ENCODE measurements at regions not wholly inside any gene's neighbourhood (a gene's known extent, or its start where the extent isn't known, plus 50 kb on each side); places are given as distances from the start of the nearest gene placed in this dataset.

- Mint-ChIP-seq H3K27me3 (ENCODE audit: low read depth) (no peaks in the 10 kb centered on the region), H3K36me3 (ENCODE audit: low read depth) (no peaks in the 10 kb centered on the region), H3K4me1 (ENCODE audit: low read depth) (no peaks in the 10 kb centered on the region), H3K27ac (no peak overlapping the region), H3K4me3 (no peak overlapping the region), H3K9me3 (ENCODE audit: insufficient read depth) (peaks cover 8% of the 10 kb centered on the region)
- DNase-seq (no peak), ATAC-seq (no peak)
- ChIA-PET CTCF (no interaction called here), POLR2A (interaction anchor here (0.7 kb wide), 1 partner anchor 287 kb away, joined by 3 read pairs; no protein-coding TSS in a partner anchor)
Observed at GRCh38 chr20:22473293-22473692, 111.1 kb downstream of the FOXA2 start.

DNA sequence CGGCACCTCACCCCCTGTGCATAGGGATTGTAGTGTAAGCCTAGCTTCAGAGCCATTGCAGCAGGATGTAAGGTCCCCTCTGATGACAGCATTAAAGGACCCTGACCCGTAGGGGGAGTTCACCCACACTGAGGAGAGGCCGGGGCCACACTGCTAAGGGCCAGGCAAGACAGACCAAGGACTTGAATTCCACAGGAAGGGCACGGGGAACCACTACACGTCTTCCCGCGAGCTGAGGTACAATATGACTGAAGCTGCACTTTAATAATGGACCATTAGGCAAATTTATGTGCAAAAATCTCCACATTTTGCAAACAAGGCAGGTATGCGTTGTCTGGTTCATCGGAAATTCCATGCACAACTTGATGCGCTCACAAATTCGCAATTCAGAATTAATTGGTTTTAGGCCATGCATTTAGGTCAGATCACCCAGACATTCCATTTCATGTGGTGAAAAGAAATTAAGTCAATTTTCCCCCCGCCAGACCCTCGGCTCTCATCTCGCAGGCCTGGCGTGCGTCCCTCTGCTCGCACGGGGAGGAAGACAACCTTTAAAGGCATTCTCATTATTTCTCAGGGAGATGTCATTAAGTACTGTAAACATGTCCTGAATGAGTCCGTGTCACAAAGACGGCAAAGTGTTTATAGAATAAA, 111.8 kb downstream of the FOXA2 start:
- ATAC-seq (no peak), DNase-seq (no peak)
- Mint-ChIP-seq H3K4me1 (ENCODE audit: low read depth) (no peaks in the 10 kb centered on the region), H3K4me3 (no peak overlapping the region), H3K36me3 (ENCODE audit: low read depth) (no peaks in the 10 kb centered on the region), H3K27ac (no peak overlapping the region), H3K27me3 (ENCODE audit: low read depth) (no peaks in the 10 kb centered on the region), H3K9me3 (ENCODE audit: insufficient read depth) (peaks cover 8% of the 10 kb centered on the region)
- ChIA-PET POLR2A (interaction anchor here (0.7 kb wide), 1 partner anchor 288 kb away, joined by 3 read pairs; no protein-coding TSS in a partner anchor), CTCF (no interaction called here)

DNA sequence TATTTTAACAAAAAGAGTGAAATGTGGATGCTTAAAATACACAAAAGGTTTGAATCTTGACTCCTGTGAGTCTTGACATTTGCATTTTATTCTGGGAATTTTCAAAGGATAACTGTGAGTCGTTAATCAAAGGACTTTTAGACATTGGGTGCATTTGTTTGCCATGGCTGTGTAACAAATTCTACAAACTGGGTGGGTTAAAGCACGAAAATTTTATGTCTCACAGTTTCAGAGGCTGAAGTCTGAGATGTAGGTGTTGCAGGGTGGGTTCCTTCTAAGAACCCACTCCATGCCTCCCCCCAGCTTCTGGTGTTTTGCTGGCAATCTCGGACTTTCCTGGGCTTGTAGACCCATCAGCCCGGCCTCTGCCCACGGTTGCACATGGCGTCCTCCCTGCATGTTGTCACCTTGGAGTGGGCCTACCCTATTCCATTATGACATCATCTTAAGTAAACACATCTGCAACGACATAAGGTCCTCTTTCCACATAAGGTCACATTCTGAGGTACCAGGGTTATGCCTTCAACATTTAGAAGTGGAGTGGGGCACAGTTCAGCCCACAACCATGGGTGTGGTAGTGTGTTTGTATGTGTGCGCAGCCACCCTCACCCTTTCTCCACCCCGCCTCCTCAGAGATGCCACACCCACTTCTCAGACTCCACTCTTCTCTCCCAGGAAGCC, 113.1 kb downstream of the FOXA2 start:
- Mint-ChIP-seq H3K9me3 (ENCODE audit: insufficient read depth) (peaks cover under 1% of the 10 kb centered on the region), H3K27me3 (ENCODE audit: low read depth) (no peaks in the 10 kb centered on the region), H3K27ac (no peak overlapping the region), H3K4me3 (no peak overlapping the region), H3K36me3 (ENCODE audit: low read depth) (no peaks in the 10 kb centered on the region), H3K4me1 (ENCODE audit: low read depth) (no peaks in the 10 kb centered on the region)
- DNase-seq (no peak), ATAC-seq (no peak)
- POLR2A ChIA-PET: no interaction called here
- CTCF ChIA-PET: no interaction called here

DNA sequence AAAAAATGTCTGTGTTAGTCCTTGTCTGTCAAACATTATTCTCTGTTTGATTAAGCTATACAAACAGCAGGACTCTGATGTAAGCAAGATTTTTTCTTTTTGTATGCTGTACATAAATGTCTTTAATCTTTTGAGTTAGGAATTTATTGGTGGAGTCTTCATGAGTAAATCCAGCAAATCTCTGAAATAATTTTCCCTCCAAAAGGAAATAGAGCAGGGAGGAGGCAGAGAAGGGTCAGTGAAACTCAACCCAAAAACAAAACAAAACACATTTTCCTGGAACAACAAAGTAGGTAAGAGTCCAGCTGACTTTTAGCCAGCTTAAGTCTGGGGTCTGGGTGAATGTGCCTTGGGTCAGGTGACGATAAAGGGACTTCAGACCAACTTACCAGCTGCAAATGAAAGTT, 113.7 kb downstream of the FOXA2 start:
- Mint-ChIP-seq H3K27me3 (ENCODE audit: low read depth) (no peaks in the 10 kb centered on the region), H3K9me3 (ENCODE audit: insufficient read depth) (no peaks in the 10 kb centered on the region), H3K4me1 (ENCODE audit: low read depth) (no peaks in the 10 kb centered on the region), H3K36me3 (ENCODE audit: low read depth) (no peaks in the 10 kb centered on the region), H3K27ac (no peak overlapping the region), H3K4me3 (no peak overlapping the region)
- ATAC-seq: no peak
- ChIA-PET CTCF (no interaction called here), POLR2A (no interaction called here)
- no peak for DNase-seq

DNA sequence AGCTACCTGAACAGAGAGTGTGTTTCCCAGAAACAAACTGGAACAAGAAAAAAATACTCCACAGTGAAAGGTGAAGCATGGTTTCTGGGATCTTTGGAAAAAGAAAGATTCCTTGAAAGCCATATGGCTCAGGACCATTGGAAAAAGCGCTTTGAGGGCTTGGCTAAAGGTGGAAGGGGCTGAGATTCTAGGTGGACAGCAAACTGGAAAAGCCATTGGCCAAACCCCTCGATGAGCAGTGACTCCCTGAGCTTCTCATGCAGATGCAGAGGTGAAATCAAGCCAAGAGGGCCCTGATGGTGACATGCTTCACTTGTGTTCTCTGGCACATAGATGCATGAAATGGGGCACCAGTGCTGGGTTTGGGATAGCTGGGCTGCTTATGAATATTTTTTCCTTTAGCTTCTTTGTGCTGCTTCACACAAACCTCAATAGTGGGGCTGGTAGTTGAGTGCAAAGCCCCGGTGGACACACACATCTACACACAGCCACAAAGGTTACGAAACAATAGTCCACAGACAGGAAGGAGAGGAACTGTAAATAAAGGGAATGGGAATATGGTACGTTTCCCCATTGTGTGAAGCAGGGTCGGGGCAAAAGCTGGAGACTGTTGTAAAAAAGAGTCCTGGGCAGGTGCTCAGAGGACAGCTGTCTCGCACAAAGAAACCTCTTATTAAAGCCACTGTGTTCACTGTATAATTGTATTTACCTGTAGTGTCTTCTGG, 117.8 kb downstream of the FOXA2 start:
- Mint-ChIP-seq H3K9me3 (ENCODE audit: insufficient read depth) (no peaks in the 10 kb centered on the region), H3K27me3 (ENCODE audit: low read depth) (no peaks in the 10 kb centered on the region), H3K4me3 (no peak overlapping the region), H3K27ac (no peak overlapping the region), H3K4me1 (ENCODE audit: low read depth) (no peaks in the 10 kb centered on the region), H3K36me3 (ENCODE audit: low read depth) (no peaks in the 10 kb centered on the region)
- ChIA-PET CTCF (no interaction called here), POLR2A (no interaction called here)
- ATAC-seq (no peak), DNase-seq (no peak)

DNA sequence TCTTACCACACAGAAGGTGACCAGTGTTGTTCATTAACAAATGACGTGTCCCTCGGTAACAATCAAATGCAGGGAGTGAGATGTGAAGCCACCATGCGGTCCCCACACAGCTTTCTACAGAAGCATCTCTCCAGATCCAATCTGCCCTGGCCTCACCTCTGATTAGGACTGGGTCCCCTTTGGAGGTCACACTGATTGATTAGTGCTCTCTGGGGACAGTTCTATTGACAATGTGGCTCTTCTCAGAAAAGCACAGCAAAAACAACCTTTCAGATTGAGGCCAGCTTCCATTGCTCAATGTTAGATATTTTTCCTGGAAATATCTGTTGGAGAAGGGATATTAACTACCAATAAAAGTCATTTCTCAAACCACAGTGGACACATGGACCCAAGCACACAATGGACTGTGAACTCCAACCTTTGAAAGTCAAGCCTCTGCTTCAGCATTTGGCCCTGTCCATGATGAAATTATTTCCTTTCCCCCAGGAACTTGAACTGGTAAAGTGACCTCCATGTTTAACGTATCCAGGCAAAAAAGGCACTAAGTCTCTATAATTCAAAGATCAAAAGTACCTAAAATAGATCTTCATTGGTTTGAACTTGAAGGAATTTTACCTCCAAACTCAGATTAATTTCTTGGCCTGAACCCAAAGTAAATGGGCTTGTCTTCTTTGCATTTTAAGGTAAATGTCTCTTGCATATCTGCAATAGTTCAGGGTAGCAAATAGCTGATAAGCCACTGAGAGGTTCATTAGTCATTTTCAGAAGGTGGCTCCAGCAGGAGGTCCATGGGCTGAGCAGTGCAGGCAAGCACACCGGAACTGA, 118.5 kb downstream of the FOXA2 start:
- no peaks in the 10 kb centered on the region for H3K36me3 Mint-ChIP-seq (ENCODE audit: low read depth)
- DNase-seq: no peak
- no peaks in the 10 kb centered on the region for H3K4me1 Mint-ChIP-seq (ENCODE audit: low read depth)
- no peak for ATAC-seq
- ChIA-PET POLR2A (no interaction called here), CTCF (no interaction called here)
- H3K27ac Mint-ChIP-seq: no peak overlapping the region
- no peaks in the 10 kb centered on the region for H3K9me3 Mint-ChIP-seq (ENCODE audit: insufficient read depth)
- H3K27me3 Mint-ChIP-seq (ENCODE audit: low read depth): no peaks in the 10 kb centered on the region
- no peak overlapping the region for H3K4me3 Mint-ChIP-seq

DNA sequence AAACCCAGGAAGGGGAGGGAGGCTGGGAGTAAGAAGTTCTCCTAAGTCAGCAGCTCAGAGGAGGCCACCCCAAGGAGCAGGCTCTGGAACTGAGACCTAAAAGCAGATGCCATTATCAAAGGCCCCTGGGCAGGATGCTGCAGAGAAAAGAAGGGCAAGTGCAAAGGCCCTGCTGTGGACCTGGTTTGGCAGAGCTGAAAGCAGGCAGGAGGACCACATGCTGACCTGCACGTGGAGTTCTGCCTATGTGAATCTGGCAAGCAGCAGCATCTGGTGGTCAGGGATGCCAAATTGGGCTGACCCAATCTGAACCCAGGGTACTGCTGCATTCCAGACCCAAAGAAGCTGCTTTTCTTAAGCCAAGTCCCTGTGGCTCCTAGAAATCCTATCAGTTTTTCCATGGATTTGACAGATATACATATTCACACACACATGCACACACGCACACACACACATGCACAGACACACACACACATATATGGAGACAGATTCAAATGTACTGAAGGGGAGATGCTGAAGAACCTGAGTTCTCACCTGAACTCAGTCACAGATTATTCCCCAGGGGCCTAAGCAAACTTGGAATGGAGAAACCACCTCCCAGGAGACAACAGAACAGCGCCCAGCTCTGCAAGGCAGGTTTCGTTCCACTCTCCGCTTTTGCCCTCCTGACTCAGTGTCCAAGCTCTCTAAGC, 119.9 kb downstream of the FOXA2 start:
- POLR2A ChIA-PET: no interaction called here
- Mint-ChIP-seq H3K27ac (no peak overlapping the region), H3K27me3 (ENCODE audit: low read depth) (no peaks in the 10 kb centered on the region), H3K9me3 (ENCODE audit: insufficient read depth) (no peaks in the 10 kb centered on the region), H3K36me3 (ENCODE audit: low read depth) (no peaks in the 10 kb centered on the region), H3K4me3 (no peak overlapping the region), H3K4me1 (ENCODE audit: low read depth) (no peaks in the 10 kb centered on the region)
- DNase-seq (no peak), ATAC-seq (no peak)
- CTCF ChIA-PET: no interaction called here

GRCh38 chr20:22462975-22463914, 121.1 kb downstream of the FOXA2 start:
- ATAC-seq (no peak), DNase-seq (no peak)
- ChIA-PET POLR2A (no interaction called here), CTCF (no interaction called here)
- no peak overlapping the region for H3K4me3 Mint-ChIP-seq
- H3K4me1 Mint-ChIP-seq (ENCODE audit: low read depth): no peaks in the 10 kb centered on the region
- H3K9me3 Mint-ChIP-seq (ENCODE audit: insufficient read depth): no peaks in the 10 kb centered on the region
- no peaks in the 10 kb centered on the region for H3K27me3 Mint-ChIP-seq (ENCODE audit: low read depth)
- H3K36me3 Mint-ChIP-seq (ENCODE audit: low read depth): no peaks in the 10 kb centered on the region
- H3K27ac Mint-ChIP-seq: no peak overlapping the region

DNA sequence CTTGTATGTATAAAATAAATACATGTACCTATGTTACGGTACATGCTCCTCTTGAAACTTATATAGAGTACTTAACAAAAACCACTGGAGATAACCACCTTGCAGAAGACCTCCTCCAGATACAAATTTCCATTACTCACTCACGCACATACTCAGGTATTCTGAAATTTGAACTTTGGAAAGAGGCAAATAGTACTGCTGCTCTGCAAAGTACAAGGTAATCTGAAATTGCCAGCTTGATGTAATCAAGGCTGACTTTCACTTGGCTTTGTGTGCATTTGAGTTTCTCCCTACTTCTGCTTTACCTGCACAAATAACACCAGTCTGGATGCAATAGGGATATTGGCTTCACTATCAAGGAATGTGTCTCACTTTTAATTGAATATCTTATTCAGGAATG, 123.6 kb downstream of the FOXA2 start:
- H3K4me1 Mint-ChIP-seq (ENCODE audit: low read depth): no peaks in the 10 kb centered on the region
- ChIA-PET POLR2A (no interaction called here), CTCF (no interaction called here)

DNA sequence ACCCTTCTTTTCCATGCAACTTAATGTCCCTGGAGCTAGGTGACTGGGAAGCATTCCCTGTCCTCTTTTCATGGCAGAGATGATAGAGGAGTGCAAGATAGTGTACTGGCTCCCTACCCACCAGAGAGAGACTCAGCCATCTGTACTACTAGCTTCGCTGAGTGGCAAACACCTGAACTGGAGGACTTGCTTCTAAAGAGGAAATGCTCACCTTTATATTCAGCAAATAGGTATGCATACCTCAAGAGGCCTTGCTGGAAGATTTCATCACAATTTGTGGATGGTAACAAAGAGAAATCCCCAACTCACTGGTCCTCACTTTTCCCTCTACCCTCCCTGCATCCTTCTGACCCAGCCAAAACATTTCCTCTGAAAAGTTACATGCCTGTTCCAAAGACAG, 124.1 kb downstream of the FOXA2 start:
- POLR2A ChIA-PET: no interaction called here
- CTCF ChIA-PET: no interaction called here
- Mint-ChIP-seq H3K9me3 (ENCODE audit: insufficient read depth) (no peaks in the 10 kb centered on the region), H3K27me3 (ENCODE audit: low read depth) (no peaks in the 10 kb centered on the region), H3K36me3 (ENCODE audit: low read depth) (no peaks in the 10 kb centered on the region), H3K27ac (no peak overlapping the region), H3K4me1 (ENCODE audit: low read depth) (no peaks in the 10 kb centered on the region), H3K4me3 (no peak overlapping the region)
- no peak for ATAC-seq
- no peak for DNase-seq

More for the DNA sequence above, 123.6 kb downstream of the FOXA2 start:
- ATAC-seq: no peak
- no peaks in the 10 kb centered on the region for H3K27me3 Mint-ChIP-seq (ENCODE audit: low read depth)
- no peak for DNase-seq
- no peaks in the 10 kb centered on the region for H3K9me3 Mint-ChIP-seq (ENCODE audit: insufficient read depth)
- H3K36me3 Mint-ChIP-seq (ENCODE audit: low read depth): no peaks in the 10 kb centered on the region
- H3K27ac Mint-ChIP-seq: no peak overlapping the region
- H3K4me3 Mint-ChIP-seq: no peak overlapping the region

GRCh38 chr20:22459754-22460153, 124.6 kb downstream of the FOXA2 start:
- ChIA-PET CTCF (no interaction called here), POLR2A (no interaction called here)
- ATAC-seq (no peak), DNase-seq (no peak)
- Mint-ChIP-seq H3K27ac (no peak overlapping the region), H3K4me3 (no peak overlapping the region), H3K4me1 (ENCODE audit: low read depth) (no peaks in the 10 kb centered on the region), H3K36me3 (ENCODE audit: low read depth) (no peaks in the 10 kb centered on the region), H3K9me3 (ENCODE audit: insufficient read depth) (no peaks in the 10 kb centered on the region), H3K27me3 (ENCODE audit: low read depth) (no peaks in the 10 kb centered on the region)
